ENCODE measurements at regions not wholly inside any gene's neighbourhood (a gene's known extent, or its start where the extent isn't known, plus 50 kb on each side); places are given as distances from the start of the nearest gene placed in this dataset.

DNA sequence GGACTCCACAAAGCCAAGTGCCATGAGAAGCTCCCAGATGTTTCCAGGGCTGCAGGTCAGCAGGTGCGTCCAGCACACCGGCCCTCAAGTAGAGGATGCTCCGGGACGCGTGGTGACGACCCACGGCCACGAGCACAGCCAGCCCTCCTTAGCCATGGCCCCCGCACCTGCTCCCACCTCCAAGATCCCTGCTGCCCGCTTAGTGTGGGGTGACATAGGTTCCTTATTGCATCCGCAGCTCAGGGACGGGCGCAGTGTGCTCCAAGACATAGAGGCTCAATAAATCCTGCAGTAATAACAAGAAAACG, 138.1 kb upstream of the RPS6KA2 start:
- TF ChIP-seq, protein P1, sequence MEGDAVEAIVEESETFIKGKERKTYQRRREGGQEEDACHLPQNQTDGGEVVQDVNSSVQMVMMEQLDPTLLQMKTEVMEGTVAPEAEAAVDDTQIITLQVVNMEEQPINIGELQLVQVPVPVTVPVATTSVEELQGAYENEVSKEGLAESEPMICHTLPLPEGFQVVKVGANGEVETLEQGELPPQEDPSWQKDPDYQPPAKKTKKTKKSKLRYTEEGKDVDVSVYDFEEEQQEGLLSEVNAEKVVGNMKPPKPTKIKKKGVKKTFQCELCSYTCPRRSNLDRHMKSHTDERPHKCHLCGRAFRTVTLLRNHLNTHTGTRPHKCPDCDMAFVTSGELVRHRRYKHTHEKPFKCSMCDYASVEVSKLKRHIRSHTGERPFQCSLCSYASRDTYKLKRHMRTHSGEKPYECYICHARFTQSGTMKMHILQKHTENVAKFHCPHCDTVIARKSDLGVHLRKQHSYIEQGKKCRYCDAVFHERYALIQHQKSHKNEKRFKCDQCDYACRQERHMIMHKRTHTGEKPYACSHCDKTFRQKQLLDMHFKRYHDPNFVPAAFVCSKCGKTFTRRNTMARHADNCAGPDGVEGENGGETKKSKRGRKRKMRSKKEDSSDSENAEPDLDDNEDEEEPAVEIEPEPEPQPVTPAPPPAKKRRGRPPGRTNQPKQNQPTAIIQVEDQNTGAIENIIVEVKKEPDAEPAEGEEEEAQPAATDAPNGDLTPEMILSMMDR (IDR thresholded peaks at IDR 0.05; ENCODE audit: low read depth, low read length): no peak
- H3K4me3 ChIP-seq: no peak overlapping the region
- H3K27ac ChIP-seq: no peak overlapping the region
- H3K36me3 ChIP-seq: no peaks in the 10 kb centered on the region
- H3K4me1 ChIP-seq (ENCODE audit: low read depth): no peaks in the 10 kb centered on the region
- DNase-seq (ENCODE audit: low read depth in 1 of 2, low spot score in 1 of 2): no peak
- no peaks in the 10 kb centered on the region for H3K27me3 ChIP-seq
- no peaks in the 10 kb centered on the region for H3K9me3 ChIP-seq (ENCODE audit: low read depth)

- H3K4me1 ChIP-seq (ENCODE audit: low read depth): no peaks in the 10 kb centered on the region
- DNase-seq (ENCODE audit: low read depth in 1 of 2, low spot score in 1 of 2): no peak
- TF ChIP-seq, protein P1 (IDR thresholded peaks at IDR 0.05; ENCODE audit: low read depth, low read length): no peak
- H3K27ac ChIP-seq: no peak overlapping the region
- H3K9me3 ChIP-seq (ENCODE audit: low read depth): no peaks in the 10 kb centered on the region
- no peaks in the 10 kb centered on the region for H3K27me3 ChIP-seq
- no peak overlapping the region for H3K4me3 ChIP-seq
- H3K36me3 ChIP-seq: no peaks in the 10 kb centered on the region
Measured at GRCh38 chr6:166764473-166765233, 137.6 kb upstream of the RPS6KA2 start.

DNA sequence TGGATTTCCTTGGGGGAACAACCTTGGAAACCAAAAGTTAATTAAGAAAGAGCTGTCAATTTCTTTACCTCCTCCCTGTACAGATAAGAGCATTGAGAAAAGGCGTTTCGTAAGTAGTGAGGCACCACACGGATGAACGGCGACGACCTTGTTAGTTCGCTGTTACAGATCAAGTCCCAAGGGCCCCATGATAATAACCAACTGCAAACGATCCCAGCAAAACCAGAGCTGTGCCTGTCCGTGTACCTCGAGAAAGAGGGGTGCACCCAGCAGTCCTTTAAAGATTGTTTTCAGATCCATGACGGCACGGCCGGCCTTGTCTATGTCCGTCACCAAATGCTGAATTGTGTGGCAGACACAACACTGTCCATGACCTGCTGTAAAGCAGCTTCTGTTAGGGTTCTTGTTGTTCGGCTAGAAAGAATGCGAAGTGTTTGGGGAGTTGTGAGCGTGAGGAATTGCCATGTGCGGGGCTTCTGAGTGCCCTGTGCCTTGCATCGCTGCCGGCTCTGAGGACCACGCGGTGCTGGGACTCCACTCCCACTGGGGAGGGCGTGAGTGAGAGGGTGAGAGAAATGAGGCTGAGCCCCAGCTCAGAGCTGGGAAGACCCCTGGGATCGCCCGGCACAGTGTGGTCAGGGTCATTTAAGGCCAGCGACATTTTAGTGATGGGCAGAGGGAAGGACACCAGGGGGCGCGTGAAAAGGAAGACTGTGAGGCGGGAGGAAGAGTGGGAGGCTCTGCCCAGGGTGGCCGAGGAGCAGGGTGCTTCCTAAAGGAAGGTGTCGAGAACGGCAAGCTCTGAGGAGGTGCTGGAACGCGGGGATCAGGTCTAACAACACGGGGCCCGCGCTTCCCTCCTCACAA, 136.8 kb upstream of the RPS6KA2 start:
- DNase-seq (ENCODE audit: low read depth in 1 of 2, low spot score in 1 of 2): no peak
- Histone ChIP-seq H3K27ac (no peak overlapping the region), H3K4me3 (no peak overlapping the region), H3K4me1 (ENCODE audit: low read depth) (peaks cover 1% of the 10 kb centered on the region), H3K36me3 (no peaks in the 10 kb centered on the region), H3K27me3 (no peaks in the 10 kb centered on the region), H3K9me3 (ENCODE audit: low read depth) (no peaks in the 10 kb centered on the region)
- TF ChIP-seq, protein P1 (IDR thresholded peaks at IDR 0.05; ENCODE audit: low read depth, low read length): no peak

DNA sequence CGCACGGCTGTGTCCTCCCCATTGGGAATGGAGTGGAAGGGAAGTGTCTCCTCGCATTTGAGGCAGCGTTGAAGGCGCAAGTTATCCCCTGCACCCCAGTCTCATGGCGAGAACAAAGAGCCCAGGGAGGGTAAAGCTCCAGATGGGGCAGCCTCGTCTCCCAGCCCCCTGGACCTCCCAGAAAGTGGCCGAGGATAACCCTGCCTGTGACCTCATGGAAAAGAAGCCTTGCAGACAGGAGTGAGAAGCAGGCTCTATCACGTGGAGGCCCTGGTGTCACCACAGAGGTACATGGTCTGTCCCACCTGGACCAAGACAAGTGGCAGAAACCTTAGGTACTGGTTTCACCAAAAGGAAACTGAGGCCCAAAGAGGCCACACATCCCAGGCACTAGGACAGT, 134.8 kb upstream of the RPS6KA2 start:
- no peaks in the 10 kb centered on the region for H3K36me3 ChIP-seq
- H3K27ac ChIP-seq: no peak overlapping the region
- no peak overlapping the region for H3K4me3 ChIP-seq
- H3K27me3 ChIP-seq: no peaks in the 10 kb centered on the region
- no peaks in the 10 kb centered on the region for H3K9me3 ChIP-seq (ENCODE audit: low read depth)
- TF ChIP-seq, protein P1 (IDR thresholded peaks at IDR 0.05; ENCODE audit: low read depth, low read length): no peak
- H3K4me1 ChIP-seq (ENCODE audit: low read depth): peaks cover 17% of the 10 kb centered on the region
- no peak for DNase-seq (ENCODE audit: low read depth in 1 of 2, low spot score in 1 of 2)

DNA sequence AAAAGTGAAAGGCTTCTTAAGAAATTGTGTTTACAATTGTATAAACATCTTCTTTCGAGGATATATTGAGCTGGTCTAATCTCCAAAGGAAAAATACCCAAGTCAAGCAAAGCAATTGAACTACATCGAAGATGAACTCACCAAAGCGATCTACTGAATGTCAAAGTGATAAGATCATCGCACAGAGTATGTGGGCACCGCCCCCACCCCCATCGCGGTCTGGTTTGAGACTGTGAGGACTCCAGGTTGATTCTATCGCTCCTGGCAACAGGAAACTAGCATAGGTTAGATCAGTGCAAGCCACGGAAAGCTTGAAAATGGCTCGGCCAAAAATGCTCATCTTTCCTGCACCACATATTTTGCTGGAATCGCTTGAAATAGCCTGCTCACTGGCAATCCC, 133.2 kb upstream of the RPS6KA2 start:
- no peaks in the 10 kb centered on the region for H3K27me3 ChIP-seq
- peaks cover 17% of the 10 kb centered on the region for H3K4me1 ChIP-seq (ENCODE audit: low read depth)
- no peaks in the 10 kb centered on the region for H3K36me3 ChIP-seq
- no peak overlapping the region for H3K4me3 ChIP-seq
- TF ChIP-seq, protein P1 (IDR thresholded peaks at IDR 0.05; ENCODE audit: low read depth, low read length): no peak
- no peaks in the 10 kb centered on the region for H3K9me3 ChIP-seq (ENCODE audit: low read depth)
- no peak overlapping the region for H3K27ac ChIP-seq
- no peak for DNase-seq (ENCODE audit: low read depth in 1 of 2, low spot score in 1 of 2)

All from cardiac muscle cell (in vitro differentiated cells and primary cell).